C1 segment of cervical spinal cord (tissue), 14 donors: ENCODE measurements at regions not wholly inside any gene's neighbourhood (a gene's known extent, or its start where the extent isn't known, plus 50 kb on each side); places are given as distances from the start of the nearest gene placed in this dataset.
"Not testable (repeated sequence)": the region's sequence is repeated elsewhere in the genome, so short reads cannot be mapped to it uniquely, and the experiment has no call there.

ENCODE experiments used
- DNase-seq, 14 donors: peaks; one replicate each; lab custom pipeline; 2025; lab: John Stamatoyannopoulos, UW

DNA sequence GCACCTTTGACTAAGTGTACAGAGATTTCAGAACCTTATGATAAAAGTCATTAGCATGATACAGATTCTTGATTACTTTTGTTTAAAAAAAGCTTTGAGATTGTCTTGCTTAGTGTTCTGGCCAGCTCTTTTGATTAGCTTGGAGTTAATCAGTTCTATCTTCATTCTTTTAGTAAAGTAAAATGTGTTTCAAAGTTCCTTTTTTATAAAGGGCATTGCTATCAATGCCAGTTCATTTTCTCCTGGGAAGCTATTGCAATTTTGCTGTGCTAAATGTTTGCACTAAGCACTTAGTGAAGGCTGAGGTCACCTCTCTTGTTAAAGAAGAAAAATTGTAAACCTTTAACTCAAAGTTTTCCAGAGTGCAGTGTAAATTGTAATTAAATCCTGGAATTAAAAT, 946.7 kb upstream of the TMPRSS15 start:
- no peak for DNase-seq

DNA sequence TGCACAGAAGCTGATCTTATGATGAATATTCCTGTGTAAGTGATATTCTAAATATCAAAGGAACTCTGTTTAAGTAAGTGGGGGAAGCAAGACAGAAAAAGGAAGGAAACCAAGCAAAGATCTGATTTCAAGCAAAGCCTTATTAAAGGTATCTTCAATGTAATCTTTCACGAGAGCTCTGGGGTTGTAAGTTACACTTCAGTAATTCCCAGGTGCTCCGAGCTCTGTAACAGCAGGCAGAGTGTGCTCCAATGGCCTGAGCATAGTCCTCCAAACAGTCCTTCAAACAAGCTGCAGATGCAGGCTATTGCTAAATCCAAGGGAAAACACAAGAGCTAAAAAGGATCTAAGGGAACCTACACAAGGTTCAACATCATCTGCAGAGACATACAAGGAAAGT, 949.7 kb upstream of the TMPRSS15 start:
- DNase-seq, result no peak

GRCh38 chr21:19368944-19369343, 965.4 kb upstream of the TMPRSS15 start:
- DNase-seq, result no peak

- no peak for DNase-seq
Measured at GRCh38 chr21:19392390-19392789, 988.8 kb upstream of the TMPRSS15 start.

GRCh38 chr21:19400223-19400770, 996.7 kb upstream of the TMPRSS15 start:
- DNase-seq, result no peak

GRCh38 chr21:19402870-19403269, 999.3 kb upstream of the TMPRSS15 start:
- no peak for DNase-seq

DNA sequence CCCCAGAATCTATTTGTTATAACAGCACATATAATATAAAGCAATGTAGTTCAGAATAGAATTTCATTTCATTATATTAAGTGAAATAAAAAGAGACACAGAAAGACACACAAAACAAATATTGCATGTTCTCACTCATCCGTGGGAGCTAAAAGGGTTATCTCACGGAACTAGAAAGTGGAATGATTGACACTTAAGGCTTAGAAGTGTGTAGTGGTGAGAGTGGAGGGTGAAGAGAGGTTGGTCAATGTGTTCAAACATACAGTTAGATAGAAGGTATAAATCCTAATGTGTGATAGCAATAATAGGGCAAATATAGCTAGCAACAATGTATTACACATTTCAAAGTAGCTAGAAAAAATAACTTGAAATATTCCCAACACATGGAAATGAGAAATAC, 1001.7 kb upstream of the TMPRSS15 start:
- DNase-seq, result no peak

DNA sequence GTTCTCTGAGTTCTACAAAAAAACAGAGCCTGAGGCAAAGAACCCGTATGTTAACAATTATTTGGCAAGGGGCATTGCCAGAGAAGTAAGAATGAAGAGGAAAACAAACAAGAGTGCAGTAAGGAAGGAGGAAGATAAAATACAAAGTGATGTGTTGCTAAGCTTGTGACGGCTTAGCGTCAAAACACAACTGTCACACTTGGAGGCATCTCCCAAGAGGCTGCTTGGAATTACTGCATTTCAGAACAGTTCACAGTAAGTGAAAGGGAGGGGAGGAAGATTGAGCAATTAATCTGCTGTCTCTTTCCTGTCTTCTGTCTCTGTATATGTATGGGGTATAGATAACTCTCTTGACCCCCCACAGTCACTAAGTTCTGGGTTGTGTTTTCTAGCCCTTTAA, 1017.0 kb upstream of the TMPRSS15 start:
- DNase-seq, result no peak

DNA sequence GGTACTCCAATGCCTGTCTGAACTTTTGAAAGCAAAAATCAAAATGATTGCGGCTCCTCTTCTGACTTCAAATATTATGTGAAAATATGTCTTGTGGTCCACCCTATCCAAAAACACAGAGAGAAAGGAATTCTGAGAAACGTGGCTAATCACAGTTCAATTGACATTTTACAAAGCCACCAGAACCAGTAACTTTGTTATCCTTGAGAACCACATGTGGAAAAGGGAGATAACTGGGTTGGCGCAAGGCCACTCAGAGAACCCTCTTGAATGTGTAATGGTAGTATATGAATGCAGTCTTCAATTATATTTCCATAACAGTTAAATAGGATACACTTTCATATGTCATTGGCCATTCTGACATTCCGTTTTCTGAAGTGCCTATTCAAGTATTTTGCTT, 1030.0 kb upstream of the TMPRSS15 start:
- DNase-seq, result no peak

- DNase-seq, result no peak
Measured at GRCh38 chr21:19440792-19441655, 1037.4 kb upstream of the TMPRSS15 start.

DNA sequence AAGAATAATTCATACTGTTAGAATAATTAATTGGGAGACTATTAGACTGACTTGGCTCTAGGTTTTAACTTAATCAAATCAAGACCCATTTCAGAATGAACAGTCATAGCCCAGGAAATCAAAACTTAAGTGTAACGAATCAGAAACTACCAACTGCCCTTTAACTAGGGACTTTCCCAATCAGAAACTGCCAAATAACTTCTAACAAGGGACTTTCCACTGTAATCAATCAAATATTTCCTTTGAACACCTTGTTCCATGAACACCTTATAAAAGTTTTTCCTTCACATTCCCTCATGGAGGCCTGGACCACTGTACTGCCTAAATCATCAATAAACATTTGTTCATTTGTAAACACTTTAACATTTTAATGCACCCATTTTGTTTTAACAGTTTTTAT, 1054.7 kb upstream of the TMPRSS15 start:
- DNase-seq, result no peak

DNA sequence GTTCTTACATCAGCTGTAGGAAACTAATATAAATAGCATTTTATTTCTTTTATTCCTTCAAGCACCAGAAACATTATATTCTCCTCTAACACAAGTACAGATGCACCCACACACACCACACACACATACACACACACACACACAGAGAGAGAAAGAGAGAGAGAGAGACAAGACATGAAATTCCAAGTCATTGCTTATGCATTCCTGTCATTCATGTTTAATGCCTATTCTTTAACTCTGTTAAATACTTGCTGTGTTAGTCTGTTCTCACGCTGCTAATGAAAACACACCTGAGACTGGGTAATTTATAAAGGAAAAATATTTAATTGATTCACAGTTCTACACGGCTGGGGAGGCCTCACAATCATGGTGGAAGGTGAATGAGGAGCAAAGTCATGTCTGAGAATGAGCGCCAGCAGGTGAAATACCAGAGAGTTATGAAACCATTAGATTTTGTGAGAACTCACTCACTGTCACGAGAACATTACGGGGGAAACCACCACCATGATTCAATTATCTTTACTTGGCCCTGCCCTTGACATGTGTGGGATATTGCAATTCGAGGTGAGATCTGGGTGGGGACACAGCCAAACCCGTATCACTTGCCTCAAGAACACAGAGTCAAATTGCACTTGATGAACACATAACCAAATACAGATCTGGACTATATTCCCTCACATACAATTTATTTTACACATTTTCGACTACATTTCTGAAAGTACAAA, 1058.1 kb upstream of the TMPRSS15 start:
- DNase-seq, result no peak

- no peak for DNase-seq
Measured at GRCh38 chr21:19463966-19464365, 1060.4 kb upstream of the TMPRSS15 start.

DNA sequence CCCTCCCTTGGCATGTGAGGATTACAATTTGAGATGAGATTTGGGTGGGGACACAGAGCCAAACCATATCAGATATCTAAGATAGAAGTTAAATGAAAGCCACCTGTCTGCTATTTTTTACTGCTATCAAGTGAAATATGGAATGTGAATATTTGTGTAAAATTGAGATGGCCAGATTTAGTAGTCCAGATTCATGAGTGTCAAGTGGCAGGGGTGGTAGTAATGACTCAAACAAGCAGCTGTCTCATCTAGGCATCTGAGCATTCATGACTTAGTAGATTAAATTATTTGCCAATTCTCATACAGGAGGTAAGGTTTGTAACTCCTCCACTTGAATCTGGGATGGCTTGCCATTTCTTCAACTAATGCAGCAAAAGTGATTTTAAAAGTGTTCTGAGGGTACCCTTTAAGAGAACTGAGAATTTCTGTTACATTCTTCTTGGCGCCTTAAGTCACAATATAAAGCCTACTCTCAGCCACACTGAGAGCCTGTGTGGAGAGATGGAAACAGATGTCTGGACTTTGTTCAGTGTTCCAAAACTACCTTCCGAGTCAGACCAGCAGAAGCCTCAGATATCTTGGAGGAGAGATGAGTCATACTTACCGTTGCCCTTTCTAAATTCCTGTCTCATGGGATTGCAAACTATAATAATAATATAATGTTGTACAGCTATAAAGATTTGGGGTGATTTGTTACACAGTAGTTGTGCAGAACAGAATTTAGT, 1065.6 kb upstream of the TMPRSS15 start:
- DNase-seq, result no peak

GRCh38 chr21:19475525-19475924, 1071.9 kb upstream of the TMPRSS15 start:
- no peak for DNase-seq

DNA sequence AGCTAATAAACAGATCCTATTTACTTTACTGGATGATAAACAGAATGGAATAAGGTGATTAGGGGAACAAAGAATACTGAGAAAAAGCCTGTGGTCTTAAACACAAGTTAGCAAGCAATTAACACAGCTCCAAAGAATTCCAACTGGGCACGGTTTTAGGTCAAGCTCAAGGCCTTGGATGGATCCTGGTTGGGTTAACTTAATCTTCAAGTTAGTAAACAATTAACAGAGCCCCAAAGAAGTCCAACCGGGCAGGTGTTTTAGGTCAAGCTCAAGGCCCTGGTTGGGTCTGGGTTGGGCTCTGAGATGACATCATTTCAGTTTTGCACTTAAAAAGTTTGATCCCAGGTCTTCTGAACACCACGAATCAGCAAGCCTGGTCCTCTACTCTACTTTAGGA, 1086.3 kb upstream of the TMPRSS15 start:
- no peak for DNase-seq

GRCh38 chr21:19490481-19490880, 1086.9 kb upstream of the TMPRSS15 start:
- DNase-seq, result no peak

DNA sequence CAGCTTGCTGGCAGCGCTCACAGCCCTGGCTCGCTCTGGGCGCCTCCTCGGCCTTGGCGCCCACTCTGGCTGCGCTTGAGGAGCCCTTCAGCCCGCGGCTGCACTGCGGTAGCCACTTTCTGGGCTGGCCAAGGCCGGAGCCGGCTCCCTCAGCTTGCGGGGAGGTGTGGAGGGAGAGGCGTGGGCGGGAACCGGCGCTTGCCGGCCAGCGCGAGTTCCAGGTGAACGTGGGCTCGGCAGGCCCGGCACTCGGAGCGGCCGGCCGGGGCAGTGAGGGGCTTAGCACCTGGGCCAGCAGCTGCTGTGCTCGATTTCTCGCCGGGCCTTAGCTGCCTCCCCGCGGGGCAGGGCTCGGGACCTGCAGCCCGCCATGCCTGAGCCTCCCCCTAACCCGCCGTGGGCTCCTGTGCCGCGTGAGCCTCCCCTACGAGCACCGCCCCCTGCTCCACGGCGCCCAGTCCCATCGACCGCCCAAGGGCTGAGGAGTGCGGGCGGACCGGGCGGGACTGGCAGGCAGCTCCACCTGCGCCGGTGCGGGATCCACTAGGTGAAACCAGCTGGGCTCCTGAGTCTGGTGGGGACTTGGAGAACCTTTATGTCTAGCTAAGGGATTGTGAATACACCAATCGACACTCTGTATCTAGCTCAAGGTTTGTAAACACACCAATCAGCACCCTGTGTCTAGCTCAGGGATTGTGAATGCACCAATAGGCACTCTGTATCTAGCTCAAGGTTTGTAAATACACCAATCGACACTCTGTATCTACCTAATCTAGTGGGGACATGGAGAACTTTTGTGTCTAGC, 1090.1 kb upstream of the TMPRSS15 start:
- not testable (repeated sequence) for DNase-seq

GRCh38 chr21:19501115-19501514, 1097.5 kb upstream of the TMPRSS15 start:
- DNase-seq, result no peak

DNA sequence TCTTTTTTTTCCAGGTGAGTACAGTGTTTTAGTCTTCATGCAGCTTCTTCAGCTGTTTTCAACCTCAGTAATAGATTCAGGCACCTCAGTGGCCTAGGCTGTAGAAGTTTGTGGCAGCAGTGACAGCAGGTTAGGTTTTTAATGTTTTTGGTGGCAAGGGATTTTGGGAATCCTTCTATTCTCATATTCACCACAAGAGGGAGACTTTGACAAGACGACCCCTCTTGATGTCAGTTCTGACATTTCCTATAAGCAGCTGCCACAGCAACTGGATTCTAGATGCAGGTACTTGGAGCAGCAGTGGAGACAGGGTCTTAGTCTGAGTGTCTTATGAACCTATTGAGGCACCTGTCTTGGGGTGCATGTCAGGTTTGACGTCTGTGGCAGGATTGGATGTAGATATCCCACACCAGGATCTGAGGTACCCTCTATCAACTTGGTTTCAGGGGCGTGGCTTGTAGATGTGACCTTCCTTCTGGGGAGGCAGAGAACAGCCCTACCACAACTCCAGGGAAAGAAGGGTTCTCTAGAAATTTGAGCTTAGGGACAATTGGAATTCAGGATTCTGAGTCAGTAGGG, 1104.2 kb upstream of the TMPRSS15 start:
- no peak for DNase-seq

DNA sequence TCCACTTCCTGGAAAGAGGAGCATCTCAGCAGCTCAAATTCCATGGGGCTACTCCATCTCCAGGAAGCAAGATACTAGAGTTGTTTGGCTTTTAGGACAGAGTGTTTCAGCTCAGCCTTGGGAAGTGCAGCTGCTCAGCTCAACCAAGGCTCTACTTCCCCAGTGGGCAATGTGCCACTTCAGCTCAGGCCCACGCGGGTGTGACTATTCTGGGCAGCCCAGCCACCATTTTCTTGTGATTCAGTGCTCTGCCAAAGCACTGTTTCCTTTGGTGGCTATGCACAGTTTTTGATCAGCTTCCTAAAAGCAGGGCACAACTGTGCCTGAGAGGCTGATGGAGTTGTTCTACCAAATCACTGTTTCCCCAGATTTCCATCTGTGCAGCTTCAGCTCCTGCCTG, 1104.9 kb upstream of the TMPRSS15 start:
- no peak for DNase-seq
